Smooth muscle cell (in vitro differentiated cells): ENCODE measurements at regions not wholly inside any gene's neighbourhood (a gene's known extent, or its start where the extent isn't known, plus 50 kb on each side); places are given as distances from the start of the nearest gene placed in this dataset.
"Not testable (repeated sequence)": the region's sequence is repeated elsewhere in the genome, so short reads cannot be mapped to it uniquely, and the experiment has no call there.

ENCODE experiments used
- DNase-seq: peaks from one replicate; lab custom pipeline; 2025; ENCODE audit not compliant: unreplicated experiment; lab: John Stamatoyannopoulos, UW
- H2AFZ ChIP-seq: fragments of 200-600 bp; sonication (generic); 2 replicates; pipeline ENCODE4 v1.6.0; 2016; ENCODE audit warnings: antibody characterized with exemption, low read depth, mild to moderate bottlenecking
- H3F3A ChIP-seq: fragments of 200-600 bp; sonication (generic); 2 replicates; pipeline ENCODE4 v1.6.0; 2017; ENCODE audit warnings: antibody characterized with exemption, low read depth
- H3K27ac ChIP-seq: fragments of 200-600 bp; sonication (generic); 2 replicates; pipeline ENCODE4 v1.5.1; 2016; ENCODE audit warnings: low read depth, mild to moderate bottlenecking
- H3K27me3 ChIP-seq: fragments of 200-600 bp; sonication (generic); 2 replicates; pipeline ENCODE4 v1.6.1; 2016; ENCODE audit warnings: low read depth, mild to moderate bottlenecking
- H3K36me3 ChIP-seq: fragments of 200-600 bp; sonication (generic); 2 replicates; pipeline ENCODE4 v1.5.1; 2016; ENCODE audit warnings: low read depth
- H3K4me1 ChIP-seq: fragments of 200-600 bp; sonication (generic); 2 replicates; pipeline ENCODE4 v1.5.1; 2016; ENCODE audit warnings: low read depth
- H3K4me2 ChIP-seq: fragments of 200-600 bp; sonication (generic); 2 replicates; pipeline ENCODE4 v1.6.0; 2016; ENCODE audit warnings: mild to moderate bottlenecking
- H3K4me3 ChIP-seq: fragments of 200-600 bp; sonication (generic); 2 replicates; pipeline ENCODE4 v1.5.1; 2016; ENCODE audit warnings: mild to moderate bottlenecking
- H3K79me2 ChIP-seq: fragments of 200-600 bp; sonication (generic); 2 replicates; pipeline ENCODE4 v1.6.0; 2016; ENCODE audit warnings: low read depth, mild to moderate bottlenecking
- H3K9ac ChIP-seq: fragments of 200-600 bp; sonication (generic); 2 replicates; pipeline ENCODE4 v1.6.0; 2016; ENCODE audit warnings: low read depth
- H3K9me3 ChIP-seq: fragments of 200-600 bp; sonication (generic); replicated peaks from 2 replicates; pipeline ENCODE4 v1.5.1; 2016; ENCODE audit warnings: low read depth
- H4K20me1 ChIP-seq: fragments of 200-600 bp; sonication (generic); 2 replicates; pipeline ENCODE4 v1.6.0; 2016; ENCODE audit warnings: low read depth
- CTCF ChIP-seq: fragments of 200-600 bp; sonication (generic); IDR thresholded peaks from 2 replicates; pipeline ENCODE4 v1.5.1; 2017; ENCODE audit warnings: borderline replicate concordance, mild to moderate bottlenecking, antibody characterized with exemption; ENCODE audit not compliant: insufficient read depth, poor library complexity, severe bottlenecking
- WGBS: methylation state at CpG from one replicate; pipeline ENCODE4 v1.1.7; 2016; ENCODE audit warnings: low lambda C conversion rate; 5-methylcytosine and 5-hydroxymethylcytosine counted together

GRCh38 chr9:90165281-90165680 lies 477.3 kb downstream of the DIRAS2 start:
- Histone ChIP-seq H3K36me3 (no peaks in the 10 kb centered on the region), H3K4me2 (no peak overlapping the region), H3F3A (no peaks in the 10 kb centered on the region), H3K4me1 (no peaks in the 10 kb centered on the region), H2AFZ (no peak overlapping the region), H3K9me3 (no peaks in the 10 kb centered on the region), H3K27ac (no peak overlapping the region), H3K4me3 (no peak overlapping the region), H3K79me2 (no peaks in the 10 kb centered on the region), H3K27me3 (no peaks in the 10 kb centered on the region), H3K9ac (no peak overlapping the region), H4K20me1 (no peaks in the 10 kb centered on the region)
- 95% methylated on average over 6 of the region's 6 CpGs for WGBS
- TF ChIP-seq CTCF, result no peak
- no peak for DNase-seq

- H3K4me3 ChIP-seq, H3K4me2 ChIP-seq, H3K4me1 ChIP-seq: not testable (repeated sequence)
Observed at GRCh38 chr9:90166374-90166773, 476.2 kb downstream of the DIRAS2 start.

DNA sequence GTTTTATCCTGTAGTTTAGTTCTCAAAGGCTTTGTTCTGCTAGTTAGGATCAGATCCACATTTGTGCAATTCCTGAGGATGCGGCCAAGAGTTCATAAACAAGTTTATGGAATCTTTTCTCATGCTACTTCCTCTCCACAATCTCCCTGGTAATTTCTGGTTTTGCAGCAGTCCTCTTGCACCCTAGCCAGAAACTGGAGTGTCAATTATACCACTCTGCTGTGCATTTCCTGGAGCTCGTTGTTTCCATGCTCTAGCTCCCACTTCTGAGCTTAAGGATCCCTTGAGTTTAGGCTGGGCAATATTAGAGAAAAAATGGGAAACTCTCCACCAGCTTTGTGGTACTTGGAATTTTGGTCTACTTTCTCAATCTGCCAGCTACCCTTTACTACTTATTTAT lies 474.7 kb downstream of the DIRAS2 start:
- no peak for DNase-seq
- Histone ChIP-seq H3K36me3 (no peaks in the 10 kb centered on the region), H2AFZ (no peak overlapping the region), H3K9me3 (no peaks in the 10 kb centered on the region), H3F3A (no peaks in the 10 kb centered on the region), H4K20me1 (no peaks in the 10 kb centered on the region), H3K27me3 (no peaks in the 10 kb centered on the region), H3K4me3 (no peak overlapping the region), H3K4me1 (no peaks in the 10 kb centered on the region), H3K79me2 (no peaks in the 10 kb centered on the region), H3K9ac (no peak overlapping the region), H3K4me2 (no peak overlapping the region), H3K27ac (no peak overlapping the region)
- no peak for TF ChIP-seq CTCF
- WGBS, result 69% methylated on average over 2 of the region's 2 CpGs

More at GRCh38 chr9:90166374-90166773, 476.2 kb downstream of the DIRAS2 start:
- WGBS, result 55% methylated on average over 3 of the region's 3 CpGs
- not testable (repeated sequence) for DNase-seq, H3K27ac ChIP-seq, H3K79me2 ChIP-seq, H3K9ac ChIP-seq, H3K36me3 ChIP-seq, H3K27me3 ChIP-seq, H3K9me3 ChIP-seq, H2AFZ ChIP-seq, H4K20me1 ChIP-seq, H3F3A ChIP-seq

- Histone ChIP-seq H3K79me2 (no peaks in the 10 kb centered on the region), H3K9ac (no peak overlapping the region), H3K9me3 (no peaks in the 10 kb centered on the region), H3F3A (no peaks in the 10 kb centered on the region), H3K4me1 (no peaks in the 10 kb centered on the region), H3K36me3 (no peaks in the 10 kb centered on the region), H2AFZ (no peak overlapping the region), H3K4me3 (no peak overlapping the region), H3K27ac (no peak overlapping the region), H4K20me1 (no peaks in the 10 kb centered on the region), H3K27me3 (no peaks in the 10 kb centered on the region), H3K4me2 (no peak overlapping the region)
- 77% methylated on average over 2 of the region's 2 CpGs for WGBS
- TF ChIP-seq CTCF, result no peak
- DNase-seq, result no peak
Observed at GRCh38 chr9:90169490-90169889, 473.1 kb downstream of the DIRAS2 start.

GRCh38 chr9:90173935-90174334 lies 468.7 kb downstream of the DIRAS2 start:
- H2AFZ ChIP-seq, H3K4me2 ChIP-seq, H3K4me1 ChIP-seq, H3K4me3 ChIP-seq, H3K9me3 ChIP-seq, H3K9ac ChIP-seq, H3K27ac ChIP-seq, H3K27me3 ChIP-seq, H3F3A ChIP-seq, H4K20me1 ChIP-seq, DNase-seq, H3K36me3 ChIP-seq, H3K79me2 ChIP-seq: not testable (repeated sequence)
- 97% methylated on average over 3 of the region's 4 CpGs for WGBS

DNA sequence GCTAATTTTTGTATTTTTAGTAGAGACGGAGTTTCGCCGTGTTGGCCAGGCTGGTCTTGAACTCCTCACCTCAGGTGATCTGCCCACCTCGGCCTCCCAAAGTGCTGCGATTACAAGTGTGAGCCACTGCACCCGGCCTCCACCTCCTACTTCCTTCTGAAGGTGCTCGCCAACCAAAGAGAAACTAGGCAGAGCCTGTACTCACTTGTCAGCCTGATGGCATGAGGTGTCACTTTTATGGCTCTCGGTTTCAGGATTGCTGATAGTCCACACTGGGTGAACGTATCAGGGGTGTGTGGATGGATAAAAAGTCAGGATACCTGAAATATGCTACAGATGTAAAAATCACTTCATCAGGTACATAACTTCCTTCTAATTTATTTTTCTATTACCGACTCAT lies 468.3 kb downstream of the DIRAS2 start:
- not testable (repeated sequence) for H3K27me3 ChIP-seq, H3K4me2 ChIP-seq, H3K36me3 ChIP-seq, H3K27ac ChIP-seq, H3F3A ChIP-seq, H3K9me3 ChIP-seq, H3K9ac ChIP-seq, DNase-seq, H4K20me1 ChIP-seq, H2AFZ ChIP-seq, H3K79me2 ChIP-seq, H3K4me3 ChIP-seq, H3K4me1 ChIP-seq
- WGBS, result 93% methylated on average over 10 of the region's 10 CpGs
